IMR-90 (cell line): ENCODE measurements at regions not wholly inside any gene's neighbourhood (a gene's known extent, or its start where the extent isn't known, plus 50 kb on each side); places are given as distances from the start of the nearest gene placed in this dataset.

Experiments
- ATAC-seq: fragments of 200-7000 bp; cut with Tn5 transposase; 2 replicates; pipeline ENCODE4 v1.9.1; 2020; ENCODE audit warnings: low read depth, mild to moderate bottlenecking, moderate library complexity
- BruUV-seq: library from RNA; stranded (reverse); fragments of 400-500 nt; replicated peaks from 2 replicates; lab custom pipeline; 2021; lab: Mats Ljungman, UMichigan
- CTCF ChIA-PET: fragments of 300-600 bp; formaldehyde crosslinking; extraction: SDS; loops from one replicate; lab custom pipeline; 2021; ENCODE audit warnings: antibody characterized with exemption; lab: Yijun Ruan, JAX
- POLR2A ChIA-PET: fragments of 300-600 bp; sonication (Branson Sonifier 250); formaldehyde crosslinking; loops from one replicate; lab custom pipeline; 2022; ENCODE audit warnings: antibody characterized with exemption; ENCODE audit not compliant: unreplicated experiment; lab: Charles Lee
- DNase-seq: peaks from one replicate; pipeline ENCODE4 v3.0.0; 2013
- H2AFZ ChIP-seq: replicated peaks from 2 replicates; pipeline ENCODE3; 2013; ENCODE audit warnings: low read length, mild to moderate bottlenecking; ENCODE audit not compliant: poor library complexity
- H2AK5ac ChIP-seq: 2 replicates; pipeline ENCODE4 v1.6.1; 2013; ENCODE audit warnings: low read depth, low read length, inconsistent platforms
- H2AK9ac ChIP-seq: replicated peaks from 2 replicates; pipeline ENCODE3; 2013; ENCODE audit warnings: mild to moderate bottlenecking, low read depth, low read length, moderate library complexity; ENCODE audit not compliant: poor library complexity
- H2BK120ac ChIP-seq: 2 replicates; pipeline ENCODE4 v1.6.1; 2013; ENCODE audit warnings: low read depth, low read length, inconsistent platforms
- H2BK15ac ChIP-seq: 3 replicates; pipeline ENCODE4 v1.6.1; 2013; ENCODE audit warnings: low read depth, low read length, inconsistent platforms
- H2BK20ac ChIP-seq: 2 replicates; pipeline ENCODE4 v1.6.1; 2013; ENCODE audit warnings: low read depth, mild to moderate bottlenecking, inconsistent platforms, low read length, moderate library complexity
- H2BK5ac ChIP-seq: 2 replicates; pipeline ENCODE4 v1.6.1; 2013; ENCODE audit warnings: mild to moderate bottlenecking, low read depth, low read length, inconsistent platforms; ENCODE audit not compliant: poor library complexity, severe bottlenecking
- H3K14ac ChIP-seq: replicated peaks from 2 replicates; pipeline ENCODE4 v1.6.1; 2013; ENCODE audit warnings: low read depth, low read length, inconsistent platforms
- H3K18ac ChIP-seq: 2 replicates; pipeline ENCODE4 v1.6.1; 2013; ENCODE audit warnings: low read depth, low read length, control low read depth
- H3K23ac ChIP-seq: 2 replicates; pipeline ENCODE4 v1.6.1; 2013; ENCODE audit warnings: low read depth, low read length, inconsistent platforms
- H3K27ac ChIP-seq: 2 replicates; pipeline ENCODE4 v1.5.1; 2013; ENCODE audit warnings: mild to moderate bottlenecking, control low read depth, low read length; ENCODE audit not compliant: insufficient read depth
- H3K27me3 ChIP-seq: 2 replicates; pipeline ENCODE4 v1.6.1; 2013; ENCODE audit warnings: low read length; ENCODE audit not compliant: control insufficient read depth, insufficient read depth
- H3K36me3 ChIP-seq: 2 replicates; pipeline ENCODE4 v1.6.1; 2013; ENCODE audit warnings: low read length, mixed read lengths; ENCODE audit not compliant: control insufficient read depth, insufficient read depth
- H3K4ac ChIP-seq: 2 replicates; pipeline ENCODE4 v1.6.1; 2013; ENCODE audit warnings: low read depth, low read length, inconsistent platforms
- H3K4me1 ChIP-seq: 2 replicates; pipeline ENCODE4 v1.6.1; 2013; ENCODE audit warnings: low read length, mixed read lengths; ENCODE audit not compliant: control insufficient read depth, insufficient read depth
- H3K4me2 ChIP-seq: 2 replicates; pipeline ENCODE4 v1.6.1; 2013; ENCODE audit warnings: low read depth, mild to moderate bottlenecking, control low read depth, low read length, moderate library complexity
- H3K4me3 ChIP-seq: 2 replicates; pipeline ENCODE4 v1.5.1; 2013; ENCODE audit warnings: low read depth, mild to moderate bottlenecking, control low read depth, low read length, moderate library complexity; ENCODE audit not compliant: insufficient read depth
- H3K56ac ChIP-seq: 2 replicates; pipeline ENCODE4 v1.6.1; 2013; ENCODE audit warnings: low read length, inconsistent platforms; ENCODE audit not compliant: insufficient read depth; ENCODE audit errors: extremely low read depth
- H3K79me1 ChIP-seq, 2 experiments: 2 replicates each; pipeline ENCODE4 v1.6.1; 2013; ENCODE audit warnings: low read length in 2 of 2, inconsistent platforms in 1 of 2, low read depth in 1 of 2
- H3K9ac ChIP-seq: 2 replicates; pipeline ENCODE4 v1.6.1; 2013; ENCODE audit warnings: low read depth, low read length, control low read depth
- H3K9me1 ChIP-seq: 2 replicates; pipeline ENCODE4 v1.6.1; 2013; ENCODE audit warnings: low read length, inconsistent platforms; ENCODE audit not compliant: insufficient read depth
- H3K9me3 ChIP-seq: 2 replicates; pipeline ENCODE4 v1.6.1; 2013; ENCODE audit warnings: low read length; ENCODE audit not compliant: control insufficient read depth, insufficient read depth
- H4K20me1 ChIP-seq: 2 replicates; pipeline ENCODE4 v1.6.1; 2013; ENCODE audit warnings: low read length, inconsistent platforms; ENCODE audit not compliant: insufficient read depth
- H4K5ac ChIP-seq: 2 replicates; pipeline ENCODE4 v1.6.1; 2013; ENCODE audit warnings: mild to moderate bottlenecking, low read depth, low read length, control low read depth
- H4K8ac ChIP-seq, 2 experiments: 2 replicates each; pipeline ENCODE4 v1.6.1; 2013; ENCODE audit warnings: low read depth in 2 of 2, low read length in 2 of 2, control low read depth in 1 of 2, inconsistent platforms in 1 of 2
- H4K91ac ChIP-seq: 2 replicates; pipeline ENCODE4 v1.6.1; 2013; ENCODE audit warnings: low read depth, low read length, inconsistent platforms; ENCODE audit not compliant: insufficient read depth
- BHLHE40 ChIP-seq: fragments of 150-350 bp; IDR thresholded peaks from 2 replicates; pipeline ENCODE4 v1.6.1; 2016; ENCODE audit warnings: mild to moderate bottlenecking, low read depth, low read length
- CEBPB ChIP-seq: IDR thresholded peaks from 2 replicates; pipeline ENCODE4 v1.6.1; 2012; ENCODE audit warnings: low read depth, low read length, improper control_type of control experiment
- CHD1 ChIP-seq: IDR thresholded peaks from 2 replicates; pipeline ENCODE4 v1.6.1; 2012; ENCODE audit warnings: low read depth, low read length, improper control_type of control experiment
- CTCF ChIP-seq: conservative IDR thresholded peaks from 2 replicates; pipeline ENCODE4 v1.5.1; 2012; ENCODE audit warnings: mild to moderate bottlenecking, low read depth, low read length, improper control_type of control experiment
- ELK1 ChIP-seq: fragments of 150-350 bp; IDR thresholded peaks from 2 replicates; pipeline ENCODE4 v1.6.1; 2016; ENCODE audit warnings: low read depth, mild to moderate bottlenecking, low read length, moderate library complexity, borderline replicate concordance
- FOS ChIP-seq: fragments of 150-350 bp; IDR thresholded peaks from 2 replicates; pipeline ENCODE4 v1.6.1; 2016; ENCODE audit warnings: low read depth, low read length
- MAFK ChIP-seq: IDR thresholded peaks from 2 replicates; pipeline ENCODE4 v1.6.1; 2012; ENCODE audit warnings: low read depth, low read length, improper control_type of control experiment
- MAZ ChIP-seq: IDR thresholded peaks from 2 replicates; pipeline ENCODE4 v1.6.1; 2012; ENCODE audit warnings: low read depth, mild to moderate bottlenecking, low read length, improper control_type of control experiment, moderate library complexity, borderline replicate concordance
- MXI1 ChIP-seq: IDR thresholded peaks from 2 replicates; pipeline ENCODE4 v1.6.1; 2012; ENCODE audit warnings: low read depth, mild to moderate bottlenecking, low read length, moderate library complexity, borderline replicate concordance
- NFE2L2 ChIP-seq: fragments of 150-350 bp; IDR thresholded peaks from 2 replicates; pipeline ENCODE4 v1.6.1; 2016; ENCODE audit warnings: low read depth, mild to moderate bottlenecking, low read length
- POLR2A ChIP-seq: IDR thresholded peaks from 2 replicates; pipeline ENCODE4 v1.6.1; 2012; ENCODE audit warnings: mild to moderate bottlenecking, low read depth, low read length
- RAD21 ChIP-seq: IDR thresholded peaks from 2 replicates; pipeline ENCODE4 v1.6.1; 2012; ENCODE audit warnings: low read length, improper control_type of control experiment
- RCOR1 ChIP-seq: IDR thresholded peaks from 2 replicates; pipeline ENCODE4 v1.6.1; 2012; ENCODE audit warnings: mild to moderate bottlenecking, low read length, improper control_type of control experiment; ENCODE audit not compliant: insufficient replicate concordance
- RFX5 ChIP-seq: IDR thresholded peaks from 2 replicates; pipeline ENCODE4 v1.8.0; 2012; ENCODE audit warnings: low read depth, mild to moderate bottlenecking, low read length, moderate library complexity
- SMC3 ChIP-seq: fragments of 150-350 bp; IDR thresholded peaks from 2 replicates; pipeline ENCODE4 v1.6.1; 2016; ENCODE audit warnings: low read depth, mild to moderate bottlenecking, antibody characterized with exemption, low read length, moderate library complexity
- USF2 ChIP-seq: fragments of 150-350 bp; IDR thresholded peaks from 2 replicates; pipeline ENCODE4 v1.6.1; 2017; ENCODE audit warnings: mild to moderate bottlenecking, antibody characterized with exemption, low read length, low read depth
- WGBS, 2 experiments: methylation state at CpG; one replicate each; pipeline versions ENCODE4 v1.1.5 to v1.1.7; 2013; ENCODE audit warnings: missing lambda C conversion rate in 2 of 2; ENCODE audit not compliant: insufficient read length in 1 of 2; ENCODE audit errors: extremely low coverage in 2 of 2; 5-methylcytosine and 5-hydroxymethylcytosine counted together
- dilution Hi-C: fragments of 300-500 bp; cut with HindIII; formaldehyde crosslinking; loops from one replicate; pipeline ENCODE4 v1.14.3; 2018; ENCODE audit warnings: low sequenced_read_pairs; ENCODE audit not compliant: unreplicated experiment
- in situ Hi-C: fragments of 300-500 bp; cut with MboI; formaldehyde crosslinking; loops from 3 replicates; pipeline ENCODE4 v1.14.3; 2019; ENCODE audit warnings: low sequenced_read_pairs, inconsistent platforms, mixed read lengths
- intact Hi-C: fragments of 100-400 bp; cut with micrococcal nuclease; formaldehyde crosslinking; loops from 2 replicates; pipeline ENCODE4 v1.10.0; 2022

GRCh38 chr4:135510582-135510981 is 1309.0 kb upstream of the PABPC4L start:
- no peak overlapping the region for H3K18ac ChIP-seq
- no peak for DNase-seq
- no peak overlapping the region for H2BK15ac ChIP-seq
- H2BK120ac ChIP-seq, result no peak overlapping the region
- H3K4me2 ChIP-seq, result no peak overlapping the region
- H3K14ac ChIP-seq, result no peak overlapping the region
- no peaks in the 10 kb centered on the region for H3K79me1 ChIP-seq
- CTCF ChIA-PET, result no interaction called here
- H3K36me3 ChIP-seq, result no peaks in the 10 kb centered on the region
- H3K23ac ChIP-seq, result no peak overlapping the region
- no peaks in the 10 kb centered on the region for H3K4me1 ChIP-seq
- no peak overlapping the region for H3K9ac ChIP-seq
- no peaks in the 10 kb centered on the region for H3K27me3 ChIP-seq
- TF ChIP-seq RFX5 (no peak), RCOR1 (no peak), NFE2L2 (no peak), USF2 (no peak), SMC3 (no peak), MXI1 (no peak), POLR2A (no peak), MAFK (no peak), CHD1 (no peak), ELK1 (no peak), FOS (no peak), CTCF (no peak), MAZ (no peak), BHLHE40 (no peak), RAD21 (no peak), CEBPB (no peak)
- no peak overlapping the region for H3K4ac ChIP-seq
- no peaks in the 10 kb centered on the region for H3K9me3 ChIP-seq
- no peak overlapping the region for H4K5ac ChIP-seq
- intact Hi-C loops, result no loop called here
- H2BK20ac ChIP-seq, result no peak overlapping the region
- H4K8ac ChIP-seq, result 0 out of 4 replicates have a peak overlapping the region, but pooled peaks of 1 of the 2 experiments have one; percentile 25
- in situ Hi-C loops, result no loop called here
- H3K56ac ChIP-seq, result no peak overlapping the region
- no peak overlapping the region for H2AFZ ChIP-seq
- H3K9me1 ChIP-seq, result no peaks in the 10 kb centered on the region
- no peak overlapping the region for H2BK5ac ChIP-seq
- dilution Hi-C loops, result no loop called here
- no peaks in the 10 kb centered on the region for H4K20me1 ChIP-seq
- no TSS peak for BruUV-seq
- no peak overlapping the region for H4K91ac ChIP-seq
- no peak overlapping the region for H3K4me3 ChIP-seq
- H3K27ac ChIP-seq, result no peak overlapping the region
- H2AK9ac ChIP-seq, result no peak overlapping the region
- POLR2A ChIA-PET, result no interaction called here
- ATAC-seq, result no peak
- WGBS, 2 experiments, result no CpG with 5 or more reads among the region's 1 CpG
- no peak overlapping the region for H2AK5ac ChIP-seq
